Fibroblast of villous mesenchyme (primary cell): ENCODE measurements at regions not wholly inside any gene's neighbourhood (a gene's known extent, or its start where the extent isn't known, plus 50 kb on each side); places are given as distances from the start of the nearest gene placed in this dataset.
A peak's percentile ranks its signal among the peaks of the same experiment; 100 is the strongest.
"Not testable (repeated sequence)": the region's sequence is repeated elsewhere in the genome, so short reads cannot be mapped to it uniquely, and the experiment has no call there.

Source experiments
- DNase-seq: peaks from one replicate; pipeline ENCODE4 v3.0.0-alpha.2; 2010; ENCODE audit warnings: low read depth
- H3K4me3 ChIP-seq: 2 replicates; pipeline ENCODE4 v1.5.1; 2011; ENCODE audit warnings: low read depth, mild to moderate bottlenecking, low read length
- TF ChIP-seq, protein P1 (sequence below): IDR thresholded peaks from 2 replicates; pipeline ENCODE4 v1.5.1; 2012; ENCODE audit warnings: low read depth, mild to moderate bottlenecking, low read length; ENCODE audit not compliant: insufficient read depth

DNA sequence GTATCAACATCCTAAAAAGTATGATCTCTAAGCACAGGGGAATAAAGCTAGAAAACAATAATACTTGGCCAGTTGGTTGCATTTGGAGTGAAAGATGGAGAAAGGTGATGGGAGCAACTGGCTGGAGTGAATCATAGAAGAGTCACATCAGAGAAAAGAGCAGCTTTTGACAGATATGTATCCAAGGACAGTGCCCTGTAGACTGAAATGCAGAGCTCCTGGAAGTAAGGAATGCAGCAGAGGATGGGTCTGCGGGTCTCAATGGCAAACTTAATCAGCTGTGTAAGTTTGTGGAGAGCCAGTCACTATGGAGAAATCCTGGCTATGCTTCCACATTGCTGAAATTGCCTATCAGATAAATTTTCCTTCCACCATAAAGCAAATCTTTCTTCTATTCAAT, 218.1 kb upstream of the PRNP start:
- no peak for DNase-seq
- TF ChIP-seq, protein P1, sequence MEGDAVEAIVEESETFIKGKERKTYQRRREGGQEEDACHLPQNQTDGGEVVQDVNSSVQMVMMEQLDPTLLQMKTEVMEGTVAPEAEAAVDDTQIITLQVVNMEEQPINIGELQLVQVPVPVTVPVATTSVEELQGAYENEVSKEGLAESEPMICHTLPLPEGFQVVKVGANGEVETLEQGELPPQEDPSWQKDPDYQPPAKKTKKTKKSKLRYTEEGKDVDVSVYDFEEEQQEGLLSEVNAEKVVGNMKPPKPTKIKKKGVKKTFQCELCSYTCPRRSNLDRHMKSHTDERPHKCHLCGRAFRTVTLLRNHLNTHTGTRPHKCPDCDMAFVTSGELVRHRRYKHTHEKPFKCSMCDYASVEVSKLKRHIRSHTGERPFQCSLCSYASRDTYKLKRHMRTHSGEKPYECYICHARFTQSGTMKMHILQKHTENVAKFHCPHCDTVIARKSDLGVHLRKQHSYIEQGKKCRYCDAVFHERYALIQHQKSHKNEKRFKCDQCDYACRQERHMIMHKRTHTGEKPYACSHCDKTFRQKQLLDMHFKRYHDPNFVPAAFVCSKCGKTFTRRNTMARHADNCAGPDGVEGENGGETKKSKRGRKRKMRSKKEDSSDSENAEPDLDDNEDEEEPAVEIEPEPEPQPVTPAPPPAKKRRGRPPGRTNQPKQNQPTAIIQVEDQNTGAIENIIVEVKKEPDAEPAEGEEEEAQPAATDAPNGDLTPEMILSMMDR, result no peak
- H3K4me3 ChIP-seq, result no peak overlapping the region

GRCh38 chr20:4465855-4466545, 216.9 kb upstream of the ADRA1D start:
- TF ChIP-seq, protein P1, result no peak
- peak; percentile 38 for DNase-seq
- H3K4me3 ChIP-seq, result no peak overlapping the region

- TF ChIP-seq, protein P1, result no peak
- no peak for DNase-seq
- H3K4me3 ChIP-seq, result no peak overlapping the region
Observed at GRCh38 chr20:4465212-4465611, 216.1 kb upstream of the ADRA1D start.

GRCh38 chr20:4462801-4463200, 213.7 kb upstream of the ADRA1D start:
- H3K4me3 ChIP-seq, DNase-seq: not testable (repeated sequence)

- no peak overlapping the region for H3K4me3 ChIP-seq
- DNase-seq, result no peak
- TF ChIP-seq, protein P1, result no peak
Observed at GRCh38 chr20:4459081-4459480, 210.0 kb upstream of the ADRA1D start.

GRCh38 chr20:4457566-4458543, 208.8 kb upstream of the ADRA1D start:
- no peak overlapping the region for H3K4me3 ChIP-seq

GRCh38 chr20:4455996-4456395, 206.9 kb upstream of the ADRA1D start:
- H3K4me3 ChIP-seq, result no peak overlapping the region
- no peak for DNase-seq
- TF ChIP-seq, protein P1, result no peak

More at GRCh38 chr20:4457566-4458543, 208.8 kb upstream of the ADRA1D start:
- TF ChIP-seq, protein P1, result no peak
- peak; percentile 52 for DNase-seq
